Fibroblast of lung (primary cell): ENCODE measurements at regions not wholly inside any gene's neighbourhood (a gene's known extent, or its start where the extent isn't known, plus 50 kb on each side); places are given as distances from the start of the nearest gene placed in this dataset.

ENCODE experiments used
- CTCF ChIP-seq, 2 donors: IDR thresholded peaks in 1 of 2; conservative IDR thresholded peaks in 1 of 2; 1 replicate in 1 of 2; 2 replicates in 1 of 2; pipeline ENCODE4 v1.5.1; 2011 to 2012; ENCODE audit warnings: low read length in 2 of 2, control low read depth in 1 of 2, inconsistent platforms in 1 of 2, low read depth in 1 of 2, mild to moderate bottlenecking in 1 of 2
- EZH2 ChIP-seq: IDR thresholded peaks from 2 replicates; pipeline ENCODE4 v1.5.1; 2012; ENCODE audit warnings: low read length, control low read depth, mild to moderate bottlenecking; ENCODE audit errors: missing control alignments

GRCh38 chr4:110797486-110797885, 174.6 kb upstream of the PITX2 start:
- TF ChIP-seq CTCF (conservative IDR thresholded peaks at IDR 0.05 in 1 of 2, IDR thresholded peaks at IDR 0.05 in 1 of 2; ENCODE audit: low read depth in 1 of 2, low read length in 2 of 2) (no peak), EZH2 (no peak)
